Lung (tissue), 1 donor: ENCODE measurements at regions not wholly inside any gene's neighbourhood (a gene's known extent, or its start where the extent isn't known, plus 50 kb on each side); places are given as distances from the start of the nearest gene placed in this dataset. TPM values are rescaled to one million over a fixed set of nuclear protein-coding genes. Genes with fewer than 3 reads are reported as not detected.

Experiments
- small RNA-seq: library from RNA; depleted of rRNA; stranded (forward); fragments of <200 nt; gene quantifications from one replicate; pipeline ENCODE3, GENCODE V24; 2014; ENCODE audit warnings: low replicate concordance

Small RNAs in the stretch of these regions (small RNA-seq; reads per million reads assigned to genes)
- gene MIR548AG1 (not detected), gene RF00019 (not detected), gene RNU6-1325P (not detected)
